ENCODE measurements at regions not wholly inside any gene's neighbourhood (a gene's known extent, or its start where the extent isn't known, plus 50 kb on each side); places are given as distances from the start of the nearest gene placed in this dataset.

DNA sequence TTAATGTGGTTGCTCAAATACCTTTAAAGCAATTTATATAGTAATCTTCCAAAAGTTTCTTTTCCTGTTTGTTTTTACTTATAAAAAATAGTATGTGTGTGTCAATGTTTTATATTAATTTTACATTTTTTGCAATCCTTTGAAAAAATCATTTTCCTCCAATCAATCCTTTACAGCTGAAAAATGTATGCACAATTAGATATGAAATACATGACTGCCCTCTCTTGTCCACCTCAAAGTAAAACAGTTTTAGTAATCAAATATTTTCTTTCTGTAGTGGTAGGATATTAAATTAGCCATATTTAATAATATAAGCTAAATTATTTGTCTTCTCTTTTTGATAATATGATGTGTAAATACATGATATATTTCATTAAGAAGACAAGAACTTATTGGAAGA, 269.9 kb downstream of the ADAMTS20 start:
- TF ChIP-seq, protein P1, sequence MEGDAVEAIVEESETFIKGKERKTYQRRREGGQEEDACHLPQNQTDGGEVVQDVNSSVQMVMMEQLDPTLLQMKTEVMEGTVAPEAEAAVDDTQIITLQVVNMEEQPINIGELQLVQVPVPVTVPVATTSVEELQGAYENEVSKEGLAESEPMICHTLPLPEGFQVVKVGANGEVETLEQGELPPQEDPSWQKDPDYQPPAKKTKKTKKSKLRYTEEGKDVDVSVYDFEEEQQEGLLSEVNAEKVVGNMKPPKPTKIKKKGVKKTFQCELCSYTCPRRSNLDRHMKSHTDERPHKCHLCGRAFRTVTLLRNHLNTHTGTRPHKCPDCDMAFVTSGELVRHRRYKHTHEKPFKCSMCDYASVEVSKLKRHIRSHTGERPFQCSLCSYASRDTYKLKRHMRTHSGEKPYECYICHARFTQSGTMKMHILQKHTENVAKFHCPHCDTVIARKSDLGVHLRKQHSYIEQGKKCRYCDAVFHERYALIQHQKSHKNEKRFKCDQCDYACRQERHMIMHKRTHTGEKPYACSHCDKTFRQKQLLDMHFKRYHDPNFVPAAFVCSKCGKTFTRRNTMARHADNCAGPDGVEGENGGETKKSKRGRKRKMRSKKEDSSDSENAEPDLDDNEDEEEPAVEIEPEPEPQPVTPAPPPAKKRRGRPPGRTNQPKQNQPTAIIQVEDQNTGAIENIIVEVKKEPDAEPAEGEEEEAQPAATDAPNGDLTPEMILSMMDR (IDR thresholded peaks at IDR 0.05; ENCODE audit: control insufficient read depth, insufficient read depth, low read depth, low read length, missing control alignments): peak; percentile 35
- DNase-seq (ENCODE audit: low read depth): no peak
- no peak overlapping the region for H3K4me3 ChIP-seq (ENCODE audit: control insufficient read depth, low read depth, low read length)

GRCh38 chr12:43281563-43281962, 270.4 kb downstream of the ADAMTS20 start:
- TF ChIP-seq, protein P1 (IDR thresholded peaks at IDR 0.05; ENCODE audit: control insufficient read depth, insufficient read depth, low read depth, low read length, missing control alignments): no peak
- H3K4me3 ChIP-seq (ENCODE audit: control insufficient read depth, low read depth, low read length): no peak overlapping the region
- DNase-seq (ENCODE audit: low read depth): no peak

- no peak overlapping the region for H3K4me3 ChIP-seq (ENCODE audit: control insufficient read depth, low read depth, low read length)
- no peak for DNase-seq (ENCODE audit: low read depth)
- TF ChIP-seq, protein P1 (IDR thresholded peaks at IDR 0.05; ENCODE audit: control insufficient read depth, insufficient read depth, low read depth, low read length, missing control alignments): no peak
Measured at GRCh38 chr12:43278541-43278832, 273.5 kb downstream of the ADAMTS20 start.

- no peak for DNase-seq (ENCODE audit: low read depth)
Measured at GRCh38 chr12:43277651-43278540, 274.1 kb downstream of the ADAMTS20 start.

GRCh38 chr12:43273467-43273866, 278.5 kb downstream of the ADAMTS20 start:
- TF ChIP-seq, protein P1 (IDR thresholded peaks at IDR 0.05; ENCODE audit: control insufficient read depth, insufficient read depth, low read depth, low read length, missing control alignments): no peak
- no peak overlapping the region for H3K4me3 ChIP-seq (ENCODE audit: control insufficient read depth, low read depth, low read length)
- no peak for DNase-seq (ENCODE audit: low read depth)

More at GRCh38 chr12:43277651-43278540, 274.1 kb downstream of the ADAMTS20 start:
- H3K4me3 ChIP-seq (ENCODE audit: control insufficient read depth, low read depth, low read length): no peak overlapping the region
- TF ChIP-seq, protein P1 (IDR thresholded peaks at IDR 0.05; ENCODE audit: control insufficient read depth, insufficient read depth, low read depth, low read length, missing control alignments): no peak

DNA sequence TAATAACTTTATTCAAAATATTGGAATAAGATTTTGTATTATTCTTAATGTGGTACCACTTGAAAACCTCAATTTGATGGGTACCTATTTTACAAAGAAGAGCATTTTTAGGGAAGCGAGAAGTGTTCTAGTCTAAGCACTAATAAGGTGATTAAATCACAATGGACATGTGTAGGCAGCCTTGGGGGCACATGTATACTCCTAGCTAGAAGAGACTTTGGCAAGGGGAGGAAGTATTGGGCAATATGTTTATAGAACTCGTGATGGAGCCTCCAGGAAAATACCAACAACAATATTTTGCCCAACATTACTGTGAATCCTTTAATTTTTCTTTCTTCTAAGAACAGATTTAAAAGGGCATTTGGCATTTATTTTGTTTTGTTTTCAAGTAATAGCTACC, 280.3 kb downstream of the ADAMTS20 start:
- no peak overlapping the region for H3K4me3 ChIP-seq (ENCODE audit: control insufficient read depth, low read depth, low read length)
- DNase-seq (ENCODE audit: low read depth): no peak
- TF ChIP-seq, protein P1 (IDR thresholded peaks at IDR 0.05; ENCODE audit: control insufficient read depth, insufficient read depth, low read depth, low read length, missing control alignments): no peak

Data from AG09309 (cell line).